ENCODE measurements at regions not wholly inside any gene's neighbourhood (a gene's known extent, or its start where the extent isn't known, plus 50 kb on each side); places are given as distances from the start of the nearest gene placed in this dataset.

- FAIRE-seq (no peak), DNase-seq (ENCODE audit: low read depth in 1 of 2, low spot score in 2 of 2) (no peak)
- no peak overlapping the region for H2BK20ac ChIP-seq (ENCODE audit: low read length)
- H3K4me2 ChIP-seq (ENCODE audit: insufficient read depth in 1 of 2, low read depth in 2 of 2, low read length in 2 of 2) = no peak overlapping the region
- no peaks in the 10 kb centered on the region for H3K27me3 ChIP-seq (replicated peaks in 1 of 4; ENCODE audit: control insufficient read depth in 3 of 4, extremely low read depth in 1 of 4, insufficient read depth in 3 of 4, low read length in 3 of 4)
- H2BK12ac ChIP-seq (ENCODE audit: low read depth, low read length) = no peak overlapping the region
- WGBS, 2 experiments (ENCODE audit: extremely low coverage in 1 of 2, insufficient coverage in 1 of 2, insufficient read length in 1 of 2, insufficient replicate concordance in 2 of 2, low coverage in 1 of 2, low lambda C conversion rate in 2 of 2, missing lambda C conversion rate in 1 of 2) = 84% methylated on average over 3 of the region's 3 CpGs; no CpG with 5 or more reads in 1 of the 2 experiments
- CTCF ChIA-PET (ENCODE audit: partially characterized antibody) = interaction anchor here (0.8 kb wide), 1 partner anchor 22 kb away, joined by 3 read pairs; no protein-coding TSS in a partner anchor
- H4K91ac ChIP-seq (replicated peaks; ENCODE audit: insufficient read length, low read length) = no peak overlapping the region
- H3K79me1 ChIP-seq (ENCODE audit: low read depth, low read length) = no peaks in the 10 kb centered on the region
- no peak overlapping the region for H4K8ac ChIP-seq (ENCODE audit: extremely low read depth, insufficient read depth, low read length)
- H2BK15ac ChIP-seq (ENCODE audit: low read length) = no peak overlapping the region
- no peak overlapping the region for H3K18ac ChIP-seq (ENCODE audit: extremely low read depth, low read length)
- no peak overlapping the region for H2BK5ac ChIP-seq (ENCODE audit: low read depth, low read length)
- no peaks in the 10 kb centered on the region for H4K20me1 ChIP-seq (replicated peaks in 1 of 2; ENCODE audit: control insufficient read depth in 1 of 2, insufficient read depth in 2 of 2, low read length in 2 of 2)
- H2AK5ac ChIP-seq (ENCODE audit: low read depth, low read length) = no peak overlapping the region
- POLR2A ChIA-PET (ENCODE audit: partially characterized antibody) = no interaction called here
- H3K4me3 ChIP-seq (ENCODE audit: extremely low read depth in 1 of 4, insufficient read depth in 2 of 4, low read depth in 3 of 4, low read length in 4 of 4) = no peak overlapping the region
- H3K27ac ChIP-seq (ENCODE audit: low read depth, low read length) = no peak overlapping the region
- no peaks in the 10 kb centered on the region for H3K9me3 ChIP-seq (ENCODE audit: insufficient read depth in 2 of 2, low read depth in 1 of 2, low read length in 1 of 2)
- H3K14ac ChIP-seq (ENCODE audit: insufficient read length) = no peak overlapping the region
- H3K23me2 ChIP-seq (ENCODE audit: low read depth, low read length) = no peaks in the 10 kb centered on the region
- no peak overlapping the region for H3K4ac ChIP-seq (replicated peaks; ENCODE audit: insufficient read length, low read depth, low read length)
- H2BK120ac ChIP-seq (replicated peaks; ENCODE audit: low read depth, low read length) = no peak overlapping the region
- H3K56ac ChIP-seq (replicated peaks; ENCODE audit: insufficient read length, low read depth, low read length) = no peak overlapping the region
- H3K4me1 ChIP-seq (replicated peaks in 1 of 4; ENCODE audit: control insufficient read depth in 3 of 4, insufficient read depth in 4 of 4, low read length in 3 of 4) = no peaks in the 10 kb centered on the region
- H4K5ac ChIP-seq (ENCODE audit: insufficient read length, low read depth, low read length) = no peak overlapping the region
- H3K36me3 ChIP-seq (ENCODE audit: control insufficient read depth in 2 of 4, insufficient read depth in 4 of 4, low read length in 3 of 4) = no peaks in the 10 kb centered on the region
- H3K23ac ChIP-seq (ENCODE audit: insufficient read length) = no peak overlapping the region
- no peak overlapping the region for H2AFZ ChIP-seq (ENCODE audit: low read length)
- H3K9ac ChIP-seq (replicated peaks in 1 of 4; ENCODE audit: extremely low read depth in 1 of 4, low read depth in 3 of 4, low read length in 3 of 4) = no peak overlapping the region
- no peaks in the 10 kb centered on the region for H3K79me2 ChIP-seq (ENCODE audit: control insufficient read depth in 1 of 2, insufficient read depth in 2 of 2, low read length in 2 of 2)
- TF ChIP-seq CHD7 (IDR thresholded peaks at IDR 0.05; ENCODE audit: insufficient replicate concordance, low read length) = no peak
These were observed 266.8 kb upstream of the TSHZ3 start for GRCh38 chr19:31616031-31616430.
